ENCODE measurements at regions not wholly inside any gene's neighbourhood (a gene's known extent, or its start where the extent isn't known, plus 50 kb on each side); places are given as distances from the start of the nearest gene placed in this dataset.

DNA sequence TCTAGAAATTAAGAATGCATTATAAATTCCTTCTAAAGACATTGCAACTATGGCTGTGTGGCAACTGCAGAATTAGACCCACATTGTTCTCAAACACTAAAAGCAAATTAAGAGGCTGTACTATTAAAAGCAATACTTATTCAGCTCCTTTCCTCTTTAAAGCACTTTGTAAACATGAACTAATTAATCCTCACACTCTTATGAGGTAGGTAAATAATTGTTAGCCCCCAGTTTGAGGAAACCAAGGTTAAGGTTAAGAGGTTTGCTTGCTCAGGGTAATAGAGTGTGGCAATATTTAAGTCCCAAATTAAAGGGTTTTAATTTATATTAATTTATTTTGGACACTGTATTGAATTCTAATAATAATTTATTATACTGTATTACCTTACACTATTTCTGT, 553.8 kb downstream of the LRRIQ3 start:
- DNase-seq (ENCODE audit: low read depth): no peak

- DNase-seq (ENCODE audit: low read depth): no peak
Observed at GRCh38 chr1:73639494-73639893, 558.5 kb downstream of the LRRIQ3 start.

GRCh38 chr1:73637264-73637663, 560.7 kb downstream of the LRRIQ3 start:
- no peak for DNase-seq (ENCODE audit: low read depth)

DNA sequence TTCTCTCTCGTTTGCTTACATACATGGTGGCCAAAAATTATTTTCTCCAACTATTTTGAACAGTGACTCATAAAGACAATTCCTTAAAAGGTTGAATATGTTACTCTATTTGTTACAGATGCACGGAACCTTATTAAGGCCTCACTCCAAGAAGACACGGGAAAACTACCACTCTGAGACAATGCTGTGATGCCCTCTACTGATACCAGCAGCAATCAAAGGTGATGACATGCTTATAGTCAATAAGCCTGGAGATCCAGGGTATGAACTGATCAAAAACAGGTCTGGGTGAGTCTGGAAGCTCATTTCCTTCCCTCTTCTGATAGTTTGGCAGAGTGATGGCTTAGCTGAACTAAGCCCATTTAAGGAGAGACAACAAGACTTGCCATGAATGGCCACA, 563.0 kb downstream of the LRRIQ3 start:
- DNase-seq (ENCODE audit: low read depth): peak; percentile 3

DNA sequence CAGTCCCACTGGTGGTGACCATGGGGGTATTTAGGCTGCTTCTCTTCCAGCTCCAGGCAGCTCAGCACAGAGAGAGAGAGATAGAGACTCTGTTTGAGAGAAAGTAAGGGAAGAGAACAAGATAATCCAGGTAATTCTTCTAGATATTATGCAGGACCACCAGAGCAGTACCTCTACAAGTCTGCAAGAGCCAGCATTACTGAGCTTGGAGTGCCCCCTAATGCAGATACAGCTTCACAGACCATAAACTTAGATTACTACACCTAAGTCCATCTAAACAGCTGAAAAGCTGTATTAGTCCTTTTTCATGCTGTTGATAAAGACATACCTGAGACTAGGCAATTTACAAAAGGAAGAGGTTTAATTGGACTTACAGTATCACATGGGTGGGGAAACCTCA, 570.3 kb downstream of the LRRIQ3 start:
- no peak for DNase-seq (ENCODE audit: low read depth)

DNA sequence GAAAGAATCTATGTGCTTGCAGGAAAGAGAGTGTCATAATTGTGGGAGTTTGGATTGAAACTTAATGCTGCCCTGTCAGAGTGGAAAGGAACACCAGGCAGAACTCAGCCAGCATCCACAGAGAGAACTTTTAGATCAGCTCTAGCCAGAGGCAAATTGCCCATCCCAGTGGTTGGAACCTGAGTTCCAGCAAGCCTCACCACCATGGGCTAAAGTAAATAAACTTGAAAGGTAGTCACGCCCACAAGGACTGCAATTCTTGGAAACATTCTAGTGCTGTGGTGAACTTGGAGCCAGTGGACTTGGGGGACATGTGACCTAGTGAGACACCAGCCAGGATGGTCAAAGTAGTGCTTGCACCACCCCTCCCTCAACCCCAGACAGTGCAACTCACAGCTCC, 571.6 kb downstream of the LRRIQ3 start:
- DNase-seq (ENCODE audit: low read depth): no peak

DNA sequence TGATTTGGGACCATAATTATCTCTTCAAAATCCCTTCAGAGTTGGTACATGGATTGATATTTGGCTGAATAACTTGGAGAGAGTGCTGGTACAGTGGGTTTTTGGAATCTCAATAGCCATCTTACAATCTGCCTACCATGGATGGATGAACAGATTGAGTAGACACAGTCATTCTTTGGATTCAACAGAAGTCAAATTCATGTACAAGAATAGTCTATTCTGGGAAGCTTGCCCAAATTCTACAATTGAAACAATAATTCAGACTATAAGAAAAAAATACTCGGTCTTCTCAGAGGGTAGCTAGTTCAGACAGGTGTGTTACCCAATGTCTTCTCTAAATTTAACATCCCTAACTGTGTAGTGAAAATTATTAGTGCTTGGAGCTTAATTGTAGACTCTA, 574.0 kb downstream of the LRRIQ3 start:
- no peak for DNase-seq (ENCODE audit: low read depth)

DNA sequence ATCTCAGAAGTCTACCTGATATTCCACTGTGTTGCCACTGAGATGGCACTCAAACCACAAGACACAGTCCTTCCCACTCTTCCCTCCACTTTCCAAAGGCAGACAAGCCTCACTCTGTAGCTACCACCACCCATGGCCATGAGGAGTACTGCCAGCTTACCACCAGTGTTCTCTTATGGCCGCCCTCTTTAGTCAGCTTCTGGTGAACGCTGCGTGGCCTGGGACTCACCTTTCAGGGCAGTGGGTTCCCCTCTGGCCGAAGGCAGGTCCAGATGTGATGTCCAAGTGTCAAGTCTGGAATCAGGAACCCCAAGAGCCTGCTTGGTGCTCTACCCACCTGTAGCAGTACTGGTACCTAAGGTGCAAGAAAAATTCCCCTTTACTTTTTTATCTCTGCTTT, 580.8 kb downstream of the LRRIQ3 start:
- no peak for DNase-seq (ENCODE audit: low read depth)

DNA sequence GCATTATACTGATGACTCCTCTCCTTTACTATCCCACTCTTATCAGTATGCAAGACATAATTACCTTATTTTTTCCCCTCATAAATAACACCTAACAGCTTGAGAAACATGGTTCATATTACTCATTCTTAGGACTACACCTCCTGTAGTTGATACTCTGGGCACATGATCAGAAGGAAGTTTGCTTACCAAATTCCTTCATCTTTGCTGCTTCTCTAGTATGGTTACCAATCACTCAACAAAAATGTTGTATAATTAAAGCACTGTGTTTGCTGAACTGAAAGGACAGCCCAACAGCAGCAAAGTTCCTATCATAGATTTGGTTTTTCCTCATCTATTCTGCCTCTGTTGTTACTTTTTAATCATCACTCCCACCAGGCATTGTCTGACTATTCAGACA, 586.3 kb downstream of the LRRIQ3 start:
- DNase-seq (ENCODE audit: low read depth): no peak

- DNase-seq (ENCODE audit: low read depth): peak; percentile 33
Observed at GRCh38 chr1:73604739-73605138, 593.2 kb downstream of the LRRIQ3 start.

DNA sequence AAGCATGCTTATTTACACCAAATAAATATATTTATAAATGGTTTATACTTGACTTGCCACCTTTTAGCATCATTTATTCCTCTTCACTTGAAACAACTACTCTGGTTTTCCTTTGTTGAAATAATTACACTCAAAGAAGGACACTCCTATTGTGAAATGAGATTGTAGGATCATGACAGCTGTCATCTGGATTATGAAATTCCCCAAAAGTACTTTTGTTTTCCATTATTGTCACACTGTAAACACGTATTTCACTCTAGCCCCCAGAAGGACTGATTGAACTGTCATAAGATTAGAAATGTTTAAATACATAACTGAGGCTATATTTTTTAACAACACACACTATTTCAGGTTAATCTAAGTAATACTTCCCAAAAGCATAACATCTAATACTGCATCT, 593.8 kb downstream of the LRRIQ3 start:
- no peak for DNase-seq (ENCODE audit: low read depth)

DNA sequence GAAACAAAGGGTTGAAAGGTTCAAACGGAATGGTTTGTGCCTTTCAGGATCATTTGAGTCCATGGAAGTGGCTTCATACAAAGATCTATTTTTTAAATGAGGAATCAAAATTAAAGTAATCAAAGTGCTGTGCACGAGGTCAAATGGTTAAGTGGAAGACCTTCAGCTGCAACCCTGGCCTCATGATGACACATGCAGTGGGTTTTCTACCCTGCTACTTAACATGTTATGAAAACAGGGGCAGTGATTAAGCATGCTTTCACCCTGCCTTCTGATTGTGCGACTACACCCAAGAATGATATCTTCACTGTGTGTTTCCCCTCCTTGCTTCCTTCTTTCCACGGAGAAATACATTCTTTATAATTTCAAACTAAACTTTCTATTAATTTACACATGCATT, 604.2 kb downstream of the LRRIQ3 start:
- DNase-seq (ENCODE audit: low read depth): peak; percentile 58

DNA sequence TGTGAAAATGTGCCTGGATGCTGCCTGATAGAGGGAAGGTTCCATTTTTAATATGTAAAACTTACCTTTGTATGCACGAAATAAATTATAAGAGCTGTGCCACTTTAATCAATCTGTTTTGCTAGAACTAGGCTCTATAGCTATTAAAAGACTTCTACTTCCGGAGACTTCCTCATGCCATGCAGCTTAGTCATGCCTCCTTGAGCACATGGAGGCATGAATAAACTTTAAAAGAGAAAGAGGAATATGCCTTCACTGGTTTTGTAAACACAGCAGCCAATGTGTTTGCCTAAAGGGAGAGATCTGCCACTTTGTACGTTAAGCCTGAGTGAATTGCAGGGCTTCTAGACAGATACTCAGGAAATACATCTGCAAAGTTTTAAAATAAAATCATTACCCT, 604.6 kb downstream of the LRRIQ3 start:
- DNase-seq (ENCODE audit: low read depth): peak; percentile 69

DNA sequence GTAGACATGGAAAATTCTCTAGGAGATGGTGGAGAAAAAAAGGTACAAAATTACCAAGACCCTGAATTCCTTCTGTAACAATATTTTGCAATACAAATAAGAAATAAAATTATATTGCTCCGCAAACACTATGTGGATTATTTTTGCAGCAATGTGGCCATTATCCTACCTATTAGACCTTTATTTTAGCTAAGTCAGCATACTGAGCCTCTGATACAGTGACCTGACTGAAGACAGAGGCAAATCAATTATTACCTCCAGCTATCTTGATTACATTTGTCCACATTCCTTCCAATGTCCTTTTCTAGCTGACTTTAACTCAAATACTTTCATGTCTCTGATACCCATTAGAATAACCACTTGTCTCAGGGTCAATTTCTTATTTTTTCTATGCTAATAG, 610.9 kb downstream of the LRRIQ3 start:
- DNase-seq (ENCODE audit: low read depth): no peak

- DNase-seq (ENCODE audit: low read depth): no peak
Observed at GRCh38 chr1:73577206-73577605, 620.8 kb downstream of the LRRIQ3 start.

DNA sequence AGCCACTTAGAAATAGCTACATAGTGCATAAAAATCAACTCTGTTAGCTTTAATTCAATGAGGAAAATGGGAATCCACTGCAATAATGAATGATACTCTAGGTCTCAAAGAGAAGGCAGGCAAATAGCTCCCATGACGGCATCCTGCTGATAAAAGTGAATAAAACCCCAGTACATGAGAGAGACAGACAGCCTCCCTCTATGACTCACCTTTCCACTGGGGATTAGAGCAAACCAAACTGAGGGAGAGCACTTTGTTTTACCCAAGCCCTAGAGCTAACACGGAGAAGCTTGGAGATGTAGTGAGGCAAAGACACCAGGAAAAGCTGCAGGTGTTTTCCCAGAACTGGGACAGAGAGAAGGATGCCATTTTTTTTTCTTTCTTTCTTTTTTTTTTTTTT, 621.9 kb downstream of the LRRIQ3 start:
- DNase-seq (ENCODE audit: low read depth): no peak

- no peak for DNase-seq (ENCODE audit: low read depth)
Observed at GRCh38 chr1:73564294-73564693, 633.7 kb downstream of the LRRIQ3 start.

DNA sequence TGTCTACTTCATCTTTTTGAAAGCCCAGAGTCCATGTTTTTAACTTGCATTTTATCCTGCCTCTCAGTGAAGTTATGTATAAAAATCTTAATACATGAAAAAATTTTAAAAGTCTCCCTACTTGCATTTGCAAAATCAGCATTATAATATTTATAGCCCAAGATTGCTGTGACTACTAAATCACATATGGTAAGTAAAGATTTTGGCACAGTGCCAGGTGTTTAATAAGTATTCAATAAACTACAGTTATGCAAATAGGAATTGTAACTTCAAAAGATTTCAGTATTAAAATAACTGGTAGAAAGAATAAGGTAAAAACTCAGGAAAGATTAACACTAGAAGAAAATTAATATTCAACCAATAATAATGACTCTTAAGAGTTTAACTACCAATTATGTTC, 641.7 kb downstream of the LRRIQ3 start:
- DNase-seq (ENCODE audit: low read depth): no peak

DNA sequence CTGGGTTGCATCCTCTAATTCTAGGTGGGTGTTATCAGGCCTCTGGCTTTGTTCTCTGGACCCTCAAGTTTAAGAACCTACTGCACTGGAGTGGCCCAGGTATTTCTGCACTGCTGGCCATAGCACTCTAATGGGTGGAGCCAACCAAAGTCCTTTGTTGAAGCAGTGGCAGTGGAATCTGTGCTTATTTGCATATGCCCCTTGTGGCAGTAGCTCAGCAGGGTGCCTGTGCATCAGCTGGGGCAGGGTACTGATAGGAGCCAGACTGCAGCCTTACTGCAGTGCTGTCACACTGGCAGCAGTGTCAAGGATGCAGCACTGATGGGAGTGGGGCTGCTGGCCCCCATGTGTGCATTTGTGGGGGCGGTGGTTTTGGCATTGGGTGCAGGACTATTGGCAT, 660.6 kb downstream of the LRRIQ3 start:
- DNase-seq (ENCODE audit: low read depth): no peak

DNA sequence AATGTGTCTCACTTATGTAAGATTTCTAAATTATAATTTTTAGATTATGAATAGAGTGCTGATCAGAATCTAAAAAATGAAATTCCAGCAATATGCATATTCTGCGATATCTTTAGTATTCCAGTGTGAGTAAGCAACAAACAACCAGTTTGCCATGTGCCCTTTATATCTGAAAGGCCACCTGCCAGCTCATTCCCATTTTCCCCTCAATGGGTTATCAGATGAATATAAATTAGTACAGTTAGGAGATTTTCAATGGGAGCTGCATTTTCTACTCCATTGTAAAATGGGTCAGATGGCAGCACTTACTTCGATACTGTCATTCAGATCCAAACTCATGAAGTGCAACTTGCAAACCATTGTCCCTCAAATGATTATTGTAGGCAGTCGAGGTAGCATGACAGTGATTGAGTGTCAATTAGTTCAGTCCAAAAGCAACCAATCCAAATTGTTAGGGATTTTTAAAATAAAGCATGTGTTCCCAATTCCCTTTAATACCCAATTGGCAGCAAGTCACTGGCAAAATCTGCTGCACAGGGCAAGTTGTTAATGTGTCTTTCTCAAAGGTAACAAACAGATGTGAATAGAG, 680.3 kb downstream of the LRRIQ3 start:
- no peak for DNase-seq (ENCODE audit: low read depth)

DNA sequence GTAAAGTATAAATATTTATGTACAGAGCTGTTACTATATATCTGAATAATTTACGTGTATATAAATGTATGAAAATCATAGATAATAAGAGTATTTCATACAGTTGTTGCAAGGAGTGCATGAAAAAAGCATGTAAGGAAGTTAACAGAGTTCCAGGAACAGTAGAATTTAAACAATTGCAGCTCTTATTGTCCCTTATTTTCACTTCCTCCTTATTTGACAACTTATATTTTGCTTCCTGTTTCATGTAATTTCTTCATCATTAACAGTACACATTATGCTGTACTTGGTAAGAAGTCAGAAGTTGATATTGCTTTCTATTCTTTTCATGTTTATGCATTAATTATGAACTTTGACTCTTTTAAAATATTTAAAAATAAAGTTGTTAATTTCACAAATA, 681.5 kb downstream of the LRRIQ3 start:
- no peak for DNase-seq (ENCODE audit: low read depth)

- no peak for DNase-seq (ENCODE audit: low read depth)
Observed at GRCh38 chr1:73511038-73511437, 686.9 kb downstream of the LRRIQ3 start.

GRCh38 chr1:73500154-73500553, 697.8 kb downstream of the LRRIQ3 start:
- no peak for DNase-seq (ENCODE audit: low read depth)

DNA sequence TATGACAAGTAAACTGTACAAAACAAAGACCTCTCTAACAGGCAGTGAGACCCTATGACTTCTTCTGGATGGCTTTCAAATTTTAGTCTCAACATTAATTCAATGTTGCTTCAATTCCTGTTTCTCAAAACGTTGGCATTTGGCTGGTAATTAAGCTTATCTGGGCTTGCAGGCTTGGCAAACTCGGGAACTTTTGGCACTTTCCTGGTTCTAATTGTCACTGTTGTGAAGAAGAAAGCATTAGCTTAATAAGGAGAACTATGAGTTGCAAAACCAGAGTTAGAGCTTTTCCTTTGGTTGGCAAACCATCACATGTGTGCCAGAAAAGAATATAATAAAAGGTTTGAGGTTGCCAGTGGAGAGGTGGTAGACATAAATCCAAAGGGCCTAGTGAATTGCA, 698.3 kb downstream of the LRRIQ3 start:
- no peak for DNase-seq (ENCODE audit: low read depth)

DNA sequence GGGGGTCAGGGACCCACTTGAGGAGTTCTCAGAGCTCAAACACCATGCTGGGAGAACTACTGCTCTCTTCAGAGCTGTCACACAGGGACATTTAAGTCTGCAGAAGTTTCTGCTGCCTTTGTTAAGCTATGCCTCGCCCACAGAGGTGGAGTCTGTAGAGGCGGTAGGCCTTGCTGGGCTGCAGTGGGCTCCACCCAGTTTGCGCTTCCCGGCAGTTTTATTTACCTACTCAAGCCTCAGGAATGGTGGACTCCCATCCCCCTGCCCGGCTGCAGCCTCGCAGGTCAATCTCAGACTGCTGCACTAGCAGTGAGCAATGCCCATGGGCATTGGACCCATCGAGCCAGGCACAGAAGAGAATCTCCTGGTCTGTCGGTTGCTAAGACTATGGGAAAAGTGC, 706.4 kb downstream of the LRRIQ3 start:
- no peak for DNase-seq (ENCODE audit: low read depth)
